Naive thymus-derived CD4-positive, alpha-beta T cell (primary cell): ENCODE measurements at regions not wholly inside any gene's neighbourhood (a gene's known extent, or its start where the extent isn't known, plus 50 kb on each side); places are given as distances from the start of the nearest gene placed in this dataset.
"Not testable (repeated sequence)": the region's sequence is repeated elsewhere in the genome, so short reads cannot be mapped to it uniquely, and the experiment has no call there.

ENCODE experiments used
- ATAC-seq: fragments of 150-1000 bp; cut with Tn5 transposase; 2 replicates; pipeline ENCODE4 v1.10.0; 2021; ENCODE audit warnings: mild to moderate bottlenecking, moderate library complexity
- CTCF ChIA-PET: fragments of 350-600 bp; sonication (Branson Sonifier 250); formaldehyde crosslinking; loops from one replicate; lab custom pipeline; 2021; ENCODE audit warnings: antibody characterized with exemption; lab: Charles Lee
- POLR2A ChIA-PET: fragments of 350-600 bp; sonication (Branson Sonifier 250); formaldehyde crosslinking; loops from one replicate; lab custom pipeline; 2021; ENCODE audit warnings: antibody characterized with exemption, inconsistent platforms; lab: Charles Lee
- DNase-seq, 9 donors: peaks; one replicate each; pipeline versions ENCODE4 v3.0.0 to v3.0.0-alpha.2; 2020 to 2022; ENCODE audit warnings: mixed read lengths in 1 of 9
- H3K27ac ChIP-seq: one replicate; pipeline ENCODE4 v1.7.0; 2013; ENCODE audit warnings: mild to moderate bottlenecking, low read depth, low read length, moderate library complexity
- H3K27me3 ChIP-seq, 2 donors: one replicate each; pipeline ENCODE4 v1.7.0; 2013; ENCODE audit warnings: low read length in 2 of 2, mild to moderate bottlenecking in 2 of 2, moderate library complexity in 2 of 2; ENCODE audit not compliant: control insufficient read depth in 2 of 2, insufficient read depth in 2 of 2
- H3K36me3 ChIP-seq, 3 experiments: 1 replicate in 2 of 3; 2 replicates in 1 of 3; pipeline ENCODE4 v1.7.0; 2013; ENCODE audit warnings: low read length in 3 of 3, mild to moderate bottlenecking in 3 of 3, moderate library complexity in 1 of 3; ENCODE audit not compliant: insufficient read depth in 3 of 3, control insufficient read depth in 2 of 3
- H3K4me1 ChIP-seq, 2 donors: one replicate each; pipeline ENCODE4 v1.7.0; 2013; ENCODE audit warnings: low read length in 2 of 2, mild to moderate bottlenecking in 2 of 2, moderate library complexity in 1 of 2; ENCODE audit not compliant: control insufficient read depth in 2 of 2, insufficient read depth in 2 of 2
- H3K4me3 ChIP-seq: 2 replicates; pipeline ENCODE4 v1.7.0; 2013; ENCODE audit warnings: mild to moderate bottlenecking, low read length
- H3K9me3 ChIP-seq, 3 experiments: 1 replicate in 2 of 3; 2 replicates in 1 of 3; pipeline ENCODE4 v1.7.0; 2013; ENCODE audit warnings: low read length in 3 of 3; ENCODE audit not compliant: control insufficient read depth in 2 of 3
- H3K27ac Mint-ChIP-seq, 9 donors: one replicate each; pipeline ENCODE4 v1.8.0; 2020 to 2022; ENCODE audit warnings: mixed read lengths in 9 of 9, mild to moderate bottlenecking in 8 of 9, moderate library complexity in 5 of 9, inconsistent platforms in 2 of 9
- H3K27me3 Mint-ChIP-seq, 5 donors: one replicate each; pipeline ENCODE4 v1.8.0; 2021 to 2022; ENCODE audit warnings: mixed read lengths in 5 of 5, mild to moderate bottlenecking in 1 of 5
- H3K36me3 Mint-ChIP-seq, 5 donors: one replicate each; pipeline ENCODE4 v1.8.0; 2020 to 2022; ENCODE audit warnings: mixed read lengths in 5 of 5, mild to moderate bottlenecking in 3 of 5, inconsistent platforms in 1 of 5
- H3K4me1 Mint-ChIP-seq, 7 donors: one replicate each; pipeline ENCODE4 v1.8.0; 2020 to 2022; ENCODE audit warnings: mixed read lengths in 7 of 7, mild to moderate bottlenecking in 3 of 7, inconsistent platforms in 1 of 7
- H3K4me3 Mint-ChIP-seq, 10 donors: one replicate each; pipeline ENCODE4 v1.8.0; 2020 to 2022; ENCODE audit warnings: mild to moderate bottlenecking in 10 of 10, mixed read lengths in 10 of 10, moderate library complexity in 6 of 10, inconsistent platforms in 2 of 10
- H3K9me3 Mint-ChIP-seq, 11 donors: one replicate each; pipeline ENCODE4 v1.8.0; 2020 to 2022; ENCODE audit warnings: mixed read lengths in 11 of 11, mild to moderate bottlenecking in 4 of 11, inconsistent platforms in 1 of 11, moderate library complexity in 1 of 11
- intact Hi-C, 2 donors: fragments of 100-400 bp; cut with micrococcal nuclease; formaldehyde crosslinking; loops; one replicate each; pipeline ENCODE4 v1.15.1; 2023

- intact Hi-C loops, result loop anchor here in 1 of 2 donors (5.0 kb wide), 1 partner anchor 373 kb away; no protein-coding TSS in a partner anchor
- ATAC-seq, CTCF ChIA-PET, H3K36me3 Mint-ChIP-seq, H3K4me3 ChIP-seq, H3K4me1 ChIP-seq, H3K27ac Mint-ChIP-seq, H3K4me3 Mint-ChIP-seq, H3K36me3 ChIP-seq, H3K27ac ChIP-seq, DNase-seq, H3K9me3 Mint-ChIP-seq, POLR2A ChIA-PET, H3K9me3 ChIP-seq, H3K27me3 ChIP-seq: not testable (repeated sequence)
- peaks cover 52 to 70% (median 60%) of the 10 kb centered on the region in 5 donors for H3K27me3 Mint-ChIP-seq
- H3K4me1 Mint-ChIP-seq, result peaks cover 6 to 21% (median 16%) of the 10 kb centered on the region in 7 donors
Observed at GRCh38 chr20:1799746-1800145, 95.5 kb upstream of the SIRPA start.

GRCh38 chr20:1798982-1799381 lies 96.2 kb upstream of the SIRPA start:
- Mint-ChIP-seq H3K27ac (no peak overlapping the region), H3K4me1 (peaks cover 6 to 20% (median 13%) of the 10 kb centered on the region in 7 donors), H3K36me3 (no peaks in the 10 kb centered on the region), H3K4me3 (no peak overlapping the region), H3K9me3 (no peaks in the 10 kb centered on the region), H3K27me3 (peaks cover 48 to 69% (median 54%) of the 10 kb centered on the region in 5 donors)
- ATAC-seq, result no peak
- no peak overlapping the region for H3K4me3 ChIP-seq
- peaks cover 0 to 8% of the 10 kb centered on the region in 2 donors for H3K4me1 ChIP-seq
- ChIA-PET POLR2A (no interaction called here), CTCF (no interaction called here)
- H3K27me3 ChIP-seq, result peaks cover 3 to 8% of the 10 kb centered on the region in 2 donors
- H3K36me3 ChIP-seq, result no peaks in the 10 kb centered on the region
- no peak for DNase-seq
- intact Hi-C loops, result no loop called here
- H3K9me3 ChIP-seq, result no peaks in the 10 kb centered on the region
- H3K27ac ChIP-seq, result no peak overlapping the region

- no peaks in the 10 kb centered on the region for H3K36me3 Mint-ChIP-seq
- Histone ChIP-seq H3K4me3 (no peak overlapping the region), H3K4me1 (no peaks in the 10 kb centered on the region), H3K27me3 (no peaks in the 10 kb centered on the region), H3K36me3 (no peaks in the 10 kb centered on the region), H3K9me3 (no peaks in the 10 kb centered on the region), H3K27ac (no peak overlapping the region)
- H3K9me3 Mint-ChIP-seq, result no peaks in the 10 kb centered on the region
- ChIA-PET CTCF (no interaction called here), POLR2A (no interaction called here)
- intact Hi-C loops, result no loop called here
- no peak overlapping the region for H3K4me3 Mint-ChIP-seq
- DNase-seq, result no peak
- H3K27ac Mint-ChIP-seq, result no peak overlapping the region
- no peak for ATAC-seq
- H3K27me3 Mint-ChIP-seq, result peaks cover 22 to 60% (median 42%) of the 10 kb centered on the region in 5 donors
- H3K4me1 Mint-ChIP-seq, result no peaks in the 10 kb centered on the region
Observed at GRCh38 chr20:1793821-1794220, 101.4 kb upstream of the SIRPA start.

GRCh38 chr20:1792274-1792673 lies 102.9 kb upstream of the SIRPA start:
- Histone ChIP-seq H3K27ac (no peak overlapping the region), H3K4me3 (no peak overlapping the region), H3K27me3 (no peaks in the 10 kb centered on the region), H3K9me3 (no peaks in the 10 kb centered on the region), H3K4me1 (no peaks in the 10 kb centered on the region), H3K36me3 (no peaks in the 10 kb centered on the region)
- Mint-ChIP-seq H3K4me3 (no peak overlapping the region), H3K9me3 (no peaks in the 10 kb centered on the region), H3K36me3 (no peaks in the 10 kb centered on the region), H3K27ac (no peak overlapping the region), H3K27me3 (peaks cover 31 to 64% (median 37%) of the 10 kb centered on the region in 5 donors), H3K4me1 (no peaks in the 10 kb centered on the region)
- intact Hi-C loops, result no loop called here
- ATAC-seq, result no peak
- ChIA-PET POLR2A (no interaction called here), CTCF (interaction anchor here (1.2 kb wide), 1 partner anchor 15 kb away, joined by 4 read pairs; no protein-coding TSS in a partner anchor)
- no peak for DNase-seq

DNA sequence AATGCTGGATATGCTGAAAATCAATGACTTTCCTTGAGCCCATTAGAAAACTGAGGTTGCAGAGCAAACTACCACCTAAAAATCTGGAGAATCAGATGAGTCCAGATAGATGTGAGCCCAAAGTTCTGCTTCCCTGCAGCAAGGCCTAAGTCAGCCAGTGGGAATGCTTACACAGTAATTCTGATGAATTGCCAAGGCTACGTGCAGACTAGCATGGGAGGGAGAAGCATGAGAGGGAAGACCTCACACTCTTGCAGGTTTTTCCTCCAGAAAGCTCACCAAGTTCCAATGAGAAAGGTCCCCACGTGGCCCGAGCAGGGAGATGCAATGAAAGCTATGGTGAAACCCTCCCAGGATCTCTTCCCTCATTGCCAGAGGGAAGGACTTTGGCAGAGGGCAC lies 104.8 kb upstream of the SIRPA start:
- Histone ChIP-seq H3K27ac (no peak overlapping the region), H3K9me3 (no peaks in the 10 kb centered on the region), H3K36me3 (no peaks in the 10 kb centered on the region), H3K27me3 (peaks cover 0 to 6% of the 10 kb centered on the region in 2 donors), H3K4me3 (no peak overlapping the region), H3K4me1 (no peaks in the 10 kb centered on the region)
- ChIA-PET CTCF (interaction anchor here (1.2 kb wide), 1 partner anchor 13 kb away, joined by 5 read pairs; no protein-coding TSS in a partner anchor), POLR2A (no interaction called here)
- H3K4me3 Mint-ChIP-seq, result no peak overlapping the region
- peaks cover 39 to 65% (median 46%) of the 10 kb centered on the region in 5 donors for H3K27me3 Mint-ChIP-seq
- no peaks in the 10 kb centered on the region for H3K9me3 Mint-ChIP-seq
- no peak for ATAC-seq
- no peaks in the 10 kb centered on the region for H3K36me3 Mint-ChIP-seq
- H3K27ac Mint-ChIP-seq, result no peak overlapping the region
- DNase-seq, result no peak
- intact Hi-C loops, result no loop called here
- H3K4me1 Mint-ChIP-seq, result peaks cover 0 to 3% (median 0%) of the 10 kb centered on the region in 7 donors

DNA sequence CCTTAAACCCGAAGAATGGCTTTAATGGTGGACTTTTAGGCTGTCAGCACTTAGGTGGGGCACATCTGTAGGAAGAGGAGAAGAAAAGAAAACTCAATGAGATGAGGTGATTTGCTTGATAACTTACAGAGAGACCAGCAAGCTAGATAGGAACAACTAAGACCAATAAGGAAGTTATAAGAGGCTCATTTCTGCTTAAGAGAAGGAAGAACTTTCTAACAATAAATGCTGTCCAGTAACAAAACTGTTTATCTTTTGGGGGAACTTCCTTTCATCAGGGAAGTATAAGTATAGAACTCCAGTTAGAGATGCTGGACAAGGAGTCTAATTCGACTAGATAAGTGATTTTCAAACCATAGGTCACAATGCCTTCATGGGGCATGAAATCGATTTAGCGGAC lies 107.2 kb upstream of the SIRPA start:
- Mint-ChIP-seq H3K4me1 (peaks cover 0 to 3% (median 0%) of the 10 kb centered on the region in 7 donors), H3K4me3 (no peak overlapping the region)

GRCh38 chr20:1786486-1786885 lies 108.7 kb upstream of the SIRPA start:
- Mint-ChIP-seq H3K9me3 (no peaks in the 10 kb centered on the region), H3K36me3 (no peaks in the 10 kb centered on the region), H3K27me3 (peaks cover 38 to 57% (median 49%) of the 10 kb centered on the region in 5 donors), H3K4me3 (no peak overlapping the region), H3K27ac (no peak overlapping the region), H3K4me1 (peaks cover 0 to 3% (median 0%) of the 10 kb centered on the region in 7 donors)
- Histone ChIP-seq H3K4me1 (no peaks in the 10 kb centered on the region), H3K4me3 (no peak overlapping the region), H3K27me3 (peaks cover 0 to 7% of the 10 kb centered on the region in 2 donors), H3K9me3 (no peaks in the 10 kb centered on the region), H3K36me3 (no peaks in the 10 kb centered on the region), H3K27ac (no peak overlapping the region)
- DNase-seq (no peak), ATAC-seq (no peak)
- POLR2A ChIA-PET, result no interaction called here
- CTCF ChIA-PET, result interaction anchor here (2.7 kb wide), 1 partner anchor 9 kb away, joined by 8 read pairs; no protein-coding TSS in a partner anchor
- intact Hi-C loops, result no loop called here

More for the DNA sequence above, 107.2 kb upstream of the SIRPA start:
- Histone ChIP-seq H3K27ac (no peak overlapping the region), H3K4me3 (no peak overlapping the region), H3K36me3 (no peaks in the 10 kb centered on the region), H3K4me1 (no peaks in the 10 kb centered on the region), H3K27me3 (peaks cover 0 to 7% of the 10 kb centered on the region in 2 donors), H3K9me3 (no peaks in the 10 kb centered on the region)
- H3K27me3 Mint-ChIP-seq, result peaks cover 35 to 64% (median 49%) of the 10 kb centered on the region in 5 donors
- intact Hi-C loops, result no loop called here
- ChIA-PET POLR2A (no interaction called here), CTCF (no interaction called here)
- no peaks in the 10 kb centered on the region for H3K9me3 Mint-ChIP-seq
- H3K36me3 Mint-ChIP-seq, result no peaks in the 10 kb centered on the region
- ATAC-seq (no peak), DNase-seq (no peak)
- H3K27ac Mint-ChIP-seq, result no peak overlapping the region
